ENCODE measurements at regions not wholly inside any gene's neighbourhood (a gene's known extent, or its start where the extent isn't known, plus 50 kb on each side); places are given as distances from the start of the nearest gene placed in this dataset.

GRCh38 chr6:133108419-133108818 is 132.7 kb upstream of the EYA4 start:
- no peaks in the 10 kb centered on the region for H3K27me3 ChIP-seq (replicated peaks; ENCODE audit: insufficient read depth)
- H3K4me3 ChIP-seq: no peak overlapping the region
- no peak for TF ChIP-seq POLR2AphosphoS5 (IDR thresholded peaks at IDR 0.05)
- no peak for TF ChIP-seq POLR2A (IDR thresholded peaks at IDR 0.05)
- no peak for TF ChIP-seq CTCF (IDR thresholded peaks at IDR 0.05)
- DNase-seq (ENCODE audit: low spot score): no peak
- H3K9me3 ChIP-seq: no peaks in the 10 kb centered on the region
- H3K36me3 ChIP-seq: no peaks in the 10 kb centered on the region
- intact Hi-C loops (cut with DNase I): no loop called here
- no peak overlapping the region for H3K27ac ChIP-seq
- no peaks in the 10 kb centered on the region for H3K4me1 ChIP-seq (replicated peaks)
- WGBS: 28% methylated on average over 2 of the region's 2 CpGs

GRCh38 chr6:133114973-133115372 is 126.2 kb upstream of the EYA4 start:
- intact Hi-C loops (cut with DNase I): no loop called here
- DNase-seq (ENCODE audit: low spot score): no peak
- Histone ChIP-seq H3K36me3 (no peaks in the 10 kb centered on the region), H3K9me3 (no peaks in the 10 kb centered on the region), H3K4me3 (no peak overlapping the region), H3K27ac (no peak overlapping the region), H3K27me3 (replicated peaks; ENCODE audit: insufficient read depth) (no peaks in the 10 kb centered on the region), H3K4me1 (replicated peaks) (no peaks in the 10 kb centered on the region)
- 100% methylated on average over 1 of the region's 1 CpG for WGBS
- no peak for TF ChIP-seq POLR2A (IDR thresholded peaks at IDR 0.05)
- no peak for TF ChIP-seq CTCF (IDR thresholded peaks at IDR 0.05)
- TF ChIP-seq POLR2AphosphoS5 (IDR thresholded peaks at IDR 0.05): no peak

GRCh38 chr6:133115946-133116345 is 125.2 kb upstream of the EYA4 start:
- intact Hi-C loops (cut with DNase I): no loop called here

GRCh38 chr6:133128191-133128590 is 113.0 kb upstream of the EYA4 start:
- intact Hi-C loops (cut with DNase I): no loop called here
- Histone ChIP-seq H3K9me3 (no peaks in the 10 kb centered on the region), H3K27ac (no peak overlapping the region), H3K4me1 (replicated peaks) (no peaks in the 10 kb centered on the region), H3K27me3 (replicated peaks; ENCODE audit: insufficient read depth) (no peaks in the 10 kb centered on the region), H3K4me3 (no peak overlapping the region), H3K36me3 (no peaks in the 10 kb centered on the region)
- DNase-seq (ENCODE audit: low spot score): no peak
- WGBS: 92% methylated on average over 2 of the region's 2 CpGs
- TF ChIP-seq POLR2A (IDR thresholded peaks at IDR 0.05) (no peak), POLR2AphosphoS5 (IDR thresholded peaks at IDR 0.05) (no peak), CTCF (IDR thresholded peaks at IDR 0.05) (no peak)

More at GRCh38 chr6:133115946-133116345, 125.2 kb upstream of the EYA4 start:
- Histone ChIP-seq H3K27ac (no peak overlapping the region), H3K36me3 (no peaks in the 10 kb centered on the region), H3K4me1 (replicated peaks) (no peaks in the 10 kb centered on the region), H3K9me3 (no peaks in the 10 kb centered on the region), H3K27me3 (replicated peaks; ENCODE audit: insufficient read depth) (no peaks in the 10 kb centered on the region), H3K4me3 (no peak overlapping the region)
- TF ChIP-seq CTCF (IDR thresholded peaks at IDR 0.05) (no peak), POLR2AphosphoS5 (IDR thresholded peaks at IDR 0.05) (no peak), POLR2A (IDR thresholded peaks at IDR 0.05) (no peak)
- no peak for DNase-seq (ENCODE audit: low spot score)
- WGBS: 40% methylated on average over 2 of the region's 2 CpGs

- WGBS: 92% methylated on average over 1 of the region's 1 CpG
- no peaks in the 10 kb centered on the region for H3K27me3 ChIP-seq (replicated peaks; ENCODE audit: insufficient read depth)
- no peak overlapping the region for H3K4me3 ChIP-seq
- H3K4me1 ChIP-seq (replicated peaks): no peaks in the 10 kb centered on the region
- TF ChIP-seq CTCF (IDR thresholded peaks at IDR 0.05) (no peak), POLR2AphosphoS5 (IDR thresholded peaks at IDR 0.05) (no peak), POLR2A (IDR thresholded peaks at IDR 0.05) (no peak)
- intact Hi-C loops (cut with DNase I): no loop called here
- H3K36me3 ChIP-seq: no peaks in the 10 kb centered on the region
- no peak overlapping the region for H3K27ac ChIP-seq
- DNase-seq (ENCODE audit: low spot score): no peak
- no peaks in the 10 kb centered on the region for H3K9me3 ChIP-seq
These were observed 111.6 kb upstream of the EYA4 start for GRCh38 chr6:133129556-133129955.

Data from prostate gland (tissue), 2 donors.